Keratinocyte (primary cell): ENCODE measurements at regions not wholly inside any gene's neighbourhood (a gene's known extent, or its start where the extent isn't known, plus 50 kb on each side); places are given as distances from the start of the nearest gene placed in this dataset.

Source experiments
- CTCF ChIP-seq, 3 experiments: IDR thresholded peaks in 1 of 3; conservative IDR thresholded peaks in 1 of 3; optimal IDR thresholded peaks in 1 of 3; 2 replicates in 2 of 3; 3 replicates in 1 of 3; pipeline versions ENCODE3 to v1.5.1; 2011; ENCODE audit warnings: low read length in 3 of 3, mild to moderate bottlenecking in 3 of 3, moderate library complexity in 2 of 3, control low read depth in 1 of 3, inconsistent platforms in 1 of 3; ENCODE audit not compliant: insufficient read depth in 2 of 3; ENCODE audit errors: extremely low read depth in 1 of 3
- EZH2 ChIP-seq: IDR thresholded peaks from one replicate; pipeline ENCODE4 v1.6.1; 2012; ENCODE audit warnings: inconsistent platforms, mild to moderate bottlenecking, low read length, moderate library complexity

- TF ChIP-seq CTCF (optimal IDR thresholded peaks at IDR 0.05 in 1 of 3, IDR thresholded peaks at IDR 0.05 in 1 of 3, conservative IDR thresholded peaks at IDR 0.05 in 1 of 3; ENCODE audit: extremely low read depth in 1 of 3, insufficient read depth in 2 of 3, low read length in 3 of 3) (no peak), EZH2 (no peak)
Measured at GRCh38 chr5:61842840-61843239, 463.2 kb upstream of the KIF2A start.
